Stimulated activated naive CD8-positive, alpha-beta T cell treated with anti-CD3 and anti-CD28 coated beads, Interleukin-15, Interleukin-2, amounts not matched to agents 100 U/mL and 50 U/mL, for 24 hours (primary cell): ENCODE measurements at regions not wholly inside any gene's neighbourhood (a gene's known extent, or its start where the extent isn't known, plus 50 kb on each side); places are given as distances from the start of the nearest gene placed in this dataset.

Experiments
- ATAC-seq: fragments of 150-1000 bp; cut with Tn5 transposase; one replicate; pipeline ENCODE4 v1.10.0; 2021
- DNase-seq: peaks from one replicate; pipeline ENCODE4 v3.0.0; 2021

DNA sequence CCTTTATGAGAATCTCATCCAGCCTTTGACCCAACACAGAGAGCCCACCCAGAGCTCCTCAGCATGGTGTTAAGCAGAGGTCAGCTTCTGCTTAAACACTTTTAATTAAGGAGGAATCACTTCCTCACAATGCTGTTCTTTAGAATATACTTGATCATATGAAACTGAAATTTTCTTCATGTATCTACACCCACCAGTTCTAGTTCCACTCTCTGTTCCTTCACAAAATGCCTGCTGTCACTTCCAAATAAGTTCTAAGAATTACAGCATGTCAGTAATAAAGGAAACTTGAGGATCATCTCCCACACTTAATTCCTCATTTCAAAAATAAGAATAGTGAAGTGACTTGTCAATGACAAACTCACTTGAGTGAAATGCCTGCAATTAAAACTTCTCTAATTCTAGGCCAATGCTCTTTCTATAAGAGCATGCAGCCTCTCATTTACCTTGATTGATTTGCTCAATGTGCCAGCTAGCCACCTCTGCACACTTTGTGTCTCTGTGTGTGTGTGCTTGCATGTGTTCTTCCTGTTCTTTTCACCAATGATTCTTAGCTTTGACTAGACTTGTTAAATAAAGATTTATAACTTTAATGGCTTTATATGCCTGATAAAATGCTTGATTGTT is 356.3 kb downstream of the PLPP3 start:
- no peak for ATAC-seq

DNA sequence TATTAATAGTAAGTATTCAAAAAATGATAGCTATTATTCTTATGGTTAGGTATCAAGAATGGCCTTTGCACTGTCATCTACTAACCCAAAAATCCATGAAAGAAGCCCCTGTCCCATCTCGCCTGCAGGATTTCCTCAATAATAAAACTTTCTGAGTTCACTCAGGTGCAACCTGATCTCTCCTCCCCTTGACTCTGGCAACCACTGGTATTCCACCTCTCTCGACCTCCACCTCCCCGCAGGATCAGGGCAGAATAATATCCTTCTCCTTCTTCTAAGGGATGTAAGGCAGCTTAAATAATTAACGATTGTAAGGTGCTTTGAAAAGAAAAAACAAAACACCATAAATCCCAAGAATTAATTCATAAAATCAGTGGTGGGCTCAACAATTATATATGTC is 359.3 kb downstream of the PLPP3 start:
- no peak for DNase-seq
- no peak for ATAC-seq

More for the DNA sequence above, 356.3 kb downstream of the PLPP3 start:
- DNase-seq, result no peak

DNA sequence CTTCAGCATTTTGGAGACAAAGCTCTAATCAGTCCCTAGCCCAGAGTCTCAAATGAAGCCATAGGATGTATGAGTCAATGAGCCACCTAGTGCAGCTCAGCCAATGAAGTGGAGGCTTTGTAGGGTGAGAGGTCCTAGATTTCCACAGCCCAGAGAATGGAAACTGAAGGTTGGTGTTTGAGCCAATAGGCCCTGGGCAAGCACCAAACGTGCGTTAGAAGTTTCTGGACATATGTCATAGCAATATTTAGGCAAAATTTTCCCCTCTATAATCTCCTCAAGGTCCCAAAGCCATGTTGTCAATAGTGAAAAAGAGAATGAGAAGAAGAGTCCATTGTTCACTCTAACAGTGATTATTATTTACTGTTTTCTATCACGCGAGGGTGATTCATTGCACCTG is 361.3 kb downstream of the PLPP3 start:
- DNase-seq, result no peak

DNA sequence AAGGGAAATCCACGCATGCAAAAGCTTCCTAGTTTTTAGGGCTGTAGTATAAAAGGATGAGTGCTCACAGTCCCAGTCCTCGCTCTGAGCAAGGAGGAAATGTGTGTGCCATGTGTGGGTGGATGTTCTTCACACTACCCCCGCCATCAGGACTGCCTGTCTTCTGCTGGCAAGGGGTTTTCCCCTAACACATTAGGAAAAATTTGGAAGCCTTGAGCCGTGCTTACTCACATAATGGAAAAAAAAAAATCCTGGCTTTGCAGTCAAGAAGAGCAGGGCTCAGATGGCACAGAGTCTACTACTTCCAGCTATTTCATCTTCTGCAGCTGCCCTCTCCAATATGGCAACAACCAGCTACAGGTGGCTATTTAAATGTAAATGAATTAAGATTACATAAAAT is 363.1 kb downstream of the PLPP3 start:
- DNase-seq (no peak), ATAC-seq (no peak)

More for the DNA sequence above, 361.3 kb downstream of the PLPP3 start:
- ATAC-seq, result no peak

DNA sequence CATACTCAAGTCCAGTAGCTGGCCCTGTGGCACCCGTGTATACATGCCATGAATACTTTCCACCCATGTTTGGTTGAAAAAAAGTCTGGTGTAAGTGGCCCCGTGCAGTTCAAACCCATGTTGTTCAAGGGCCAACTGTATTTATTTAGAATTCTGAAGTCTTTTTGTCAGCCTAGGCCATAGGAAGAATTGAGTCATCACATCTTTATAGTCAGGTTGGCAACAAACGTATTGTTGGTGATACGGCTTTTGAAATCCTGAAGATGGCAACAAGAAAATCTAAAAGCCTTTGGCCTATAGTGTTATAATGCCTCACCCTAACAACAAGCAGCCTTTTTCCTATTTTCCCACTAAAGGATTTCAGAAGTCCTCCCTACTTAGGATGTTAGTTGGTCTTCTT is 363.6 kb downstream of the PLPP3 start:
- no peak for ATAC-seq
- no peak for DNase-seq

- no peak for ATAC-seq
- no peak for DNase-seq
These were observed 364.3 kb downstream of the PLPP3 start for GRCh38 chr1:56215086-56215485.

DNA sequence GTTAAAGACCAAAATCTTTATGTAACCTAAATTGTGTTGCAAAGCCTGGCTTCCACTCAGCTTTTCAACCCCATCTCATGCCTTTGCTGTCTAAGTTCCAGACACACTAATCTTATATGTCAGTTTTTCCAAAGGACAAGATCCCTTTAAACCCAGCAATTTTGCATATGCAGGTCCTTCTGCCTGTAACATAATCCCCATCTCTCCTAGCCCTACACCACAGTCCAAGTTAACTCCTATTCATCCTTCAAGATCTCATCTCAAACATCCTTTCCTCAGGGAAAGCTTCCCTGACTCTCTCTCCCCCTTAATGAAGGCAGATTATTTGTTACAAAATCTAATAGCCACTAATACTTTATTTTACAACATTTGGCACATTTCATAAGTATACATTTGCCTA is 366.3 kb downstream of the PLPP3 start:
- DNase-seq (no peak), ATAC-seq (no peak)

DNA sequence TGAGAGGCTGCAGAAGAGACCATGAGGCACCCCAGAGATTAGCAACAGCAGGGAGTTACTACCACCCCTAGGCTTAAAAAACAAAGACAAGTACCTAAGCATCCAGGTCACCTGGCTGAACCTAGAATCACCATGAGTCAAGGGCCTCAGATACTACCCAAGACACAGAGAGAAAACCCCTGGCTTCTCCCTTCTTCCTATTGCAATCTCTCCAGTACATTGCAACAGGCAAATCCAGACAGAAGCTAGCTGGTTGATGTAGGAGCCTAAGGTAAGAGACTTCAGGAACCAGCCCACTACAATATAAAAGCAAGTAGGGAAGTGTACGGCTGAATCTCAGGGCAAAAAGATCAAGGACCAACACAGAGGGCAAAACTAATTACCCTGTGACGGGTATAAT is 367.2 kb downstream of the PLPP3 start:
- no peak for ATAC-seq
- DNase-seq, result no peak

- ATAC-seq (no peak), DNase-seq (no peak)
These were observed 373.0 kb downstream of the PLPP3 start for GRCh38 chr1:56206391-56206790.

GRCh38 chr1:56204206-56204605 is 375.2 kb downstream of the PLPP3 start:
- no peak for ATAC-seq
- no peak for DNase-seq

DNA sequence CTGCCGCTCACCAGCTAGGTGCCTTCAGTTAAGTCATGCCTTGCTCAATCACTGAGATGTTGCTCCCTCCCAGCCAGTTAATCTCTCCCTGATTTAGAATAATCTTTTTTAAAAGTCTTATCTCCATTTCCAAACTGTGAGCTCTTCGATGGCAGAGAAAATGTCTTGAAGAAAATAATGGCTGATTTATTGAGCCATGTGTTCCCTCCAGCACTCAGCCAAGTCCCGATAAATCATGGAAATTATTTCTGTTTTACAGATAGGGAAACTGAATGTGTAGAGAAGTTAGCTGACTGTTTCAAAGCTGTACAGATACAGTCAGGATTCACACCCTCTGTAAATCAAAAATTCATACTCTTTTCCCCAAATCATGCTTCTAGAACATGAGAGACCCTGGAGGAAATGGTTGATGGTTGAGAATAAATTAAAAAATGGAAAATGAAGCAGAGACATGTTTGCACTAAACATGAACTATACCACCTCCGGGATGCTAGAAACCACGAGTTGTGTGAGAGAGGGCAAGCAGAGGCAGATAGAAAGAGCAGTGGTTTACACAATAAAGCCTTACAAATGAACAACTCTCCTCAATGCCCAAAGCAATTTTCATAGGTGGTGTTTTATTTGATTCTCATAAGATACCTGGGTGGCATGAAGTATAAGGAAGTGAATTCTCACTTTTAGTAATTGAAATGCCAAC is 376.4 kb downstream of the PLPP3 start:
- no peak for DNase-seq
- no peak for ATAC-seq

DNA sequence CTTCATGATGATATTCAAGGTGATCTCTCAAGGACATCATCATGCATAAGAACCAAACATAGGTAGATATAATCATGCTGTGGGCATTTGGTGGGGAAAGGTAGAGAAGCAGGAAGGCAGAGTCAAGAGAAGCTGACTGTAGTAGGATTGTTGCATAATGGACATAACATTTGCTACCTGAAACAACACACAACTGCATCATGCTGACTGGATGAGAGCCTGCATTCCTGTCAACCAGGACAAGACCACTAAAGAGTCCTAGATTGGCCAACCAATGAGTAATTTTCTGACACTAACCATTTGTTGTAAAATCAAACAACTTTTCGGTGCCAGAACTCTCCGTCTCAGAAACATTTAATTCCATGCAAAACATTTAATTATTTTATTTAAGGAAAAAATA is 377.2 kb downstream of the PLPP3 start:
- ATAC-seq, result no peak
- no peak for DNase-seq

GRCh38 chr1:56200896-56201295 is 378.5 kb downstream of the PLPP3 start:
- no peak for DNase-seq
- no peak for ATAC-seq

DNA sequence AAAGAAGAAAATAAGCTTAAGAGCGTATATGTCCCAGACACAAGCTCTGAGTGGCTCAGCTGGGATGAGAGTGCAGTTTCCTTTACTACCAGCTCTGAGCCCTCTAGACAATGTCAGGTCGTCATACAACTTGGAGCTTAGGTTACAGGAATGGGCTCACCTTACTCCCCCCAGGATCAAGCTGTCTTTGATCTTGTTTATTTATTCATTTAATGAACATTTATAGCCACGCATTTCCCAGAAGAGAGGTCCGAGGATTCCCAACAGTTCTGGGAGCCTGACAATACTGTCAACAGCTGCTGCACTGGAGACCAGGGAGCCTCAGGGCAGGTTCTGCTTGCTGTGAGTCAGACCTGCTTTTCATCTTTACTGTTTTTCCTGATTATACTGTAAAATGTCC is 378.9 kb downstream of the PLPP3 start:
- ATAC-seq, result no peak

GRCh38 chr1:56199956-56200355 is 379.4 kb downstream of the PLPP3 start:
- DNase-seq, result no peak
- ATAC-seq, result no peak

More for the DNA sequence above, 378.9 kb downstream of the PLPP3 start:
- DNase-seq, result no peak

DNA sequence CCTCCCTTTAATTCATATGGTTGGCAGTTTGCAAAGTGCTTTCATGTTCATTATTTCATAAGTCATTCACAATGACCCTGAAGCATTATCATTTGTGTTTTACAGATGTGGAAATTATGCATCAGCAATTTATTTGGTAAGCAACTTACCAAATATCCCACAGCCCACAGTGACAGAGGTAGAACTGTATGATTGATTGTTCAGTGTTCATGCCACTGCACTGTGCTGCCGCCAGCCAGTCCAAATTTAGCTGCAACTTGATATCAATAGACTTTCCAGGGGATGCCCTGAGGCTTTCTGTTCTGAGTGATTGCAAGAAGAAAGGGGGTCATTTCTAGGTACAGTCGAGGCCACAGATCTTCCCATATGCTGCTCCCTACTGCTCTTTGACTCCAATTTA is 380.3 kb downstream of the PLPP3 start:
- no peak for DNase-seq
- ATAC-seq, result no peak

DNA sequence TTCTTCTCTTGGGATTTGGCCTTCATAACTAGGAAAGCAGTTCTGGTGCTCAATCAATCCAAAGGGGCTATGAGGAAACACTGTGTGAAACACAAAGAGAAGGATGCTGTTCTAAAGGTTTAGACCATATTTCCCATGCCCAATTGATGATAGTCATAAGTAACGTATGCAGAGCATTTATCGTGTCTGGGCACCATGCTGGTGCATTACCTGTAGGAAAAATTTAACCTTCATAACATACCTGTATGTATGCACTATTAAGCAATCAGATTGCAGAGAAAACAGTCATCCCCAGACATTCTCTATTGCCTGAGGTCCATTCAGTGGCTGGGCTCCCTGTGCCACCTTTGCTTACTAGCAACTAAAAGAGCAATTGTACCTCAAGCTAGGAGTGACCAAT is 381.4 kb downstream of the PLPP3 start:
- ATAC-seq (no peak), DNase-seq (no peak)

DNA sequence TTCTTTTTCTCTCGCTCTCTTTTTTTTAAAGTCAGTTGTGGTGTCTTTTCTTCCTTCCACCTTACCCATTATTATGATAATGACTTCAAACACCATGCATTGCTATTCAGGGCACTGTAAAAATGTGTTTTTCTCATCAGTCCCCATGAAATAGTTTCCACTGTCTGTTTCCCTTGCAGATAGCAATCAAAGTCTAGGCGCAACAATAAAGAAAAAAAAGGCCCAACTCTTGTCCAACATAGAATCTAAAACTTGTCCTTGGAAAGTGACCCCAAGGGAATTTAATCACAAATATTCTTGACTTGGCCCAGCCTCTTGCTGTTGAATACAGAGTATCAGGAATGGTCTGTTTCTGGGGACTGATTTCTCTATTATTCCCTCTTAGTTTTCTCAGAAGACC is 382.5 kb downstream of the PLPP3 start:
- no peak for DNase-seq
- ATAC-seq, result no peak

DNA sequence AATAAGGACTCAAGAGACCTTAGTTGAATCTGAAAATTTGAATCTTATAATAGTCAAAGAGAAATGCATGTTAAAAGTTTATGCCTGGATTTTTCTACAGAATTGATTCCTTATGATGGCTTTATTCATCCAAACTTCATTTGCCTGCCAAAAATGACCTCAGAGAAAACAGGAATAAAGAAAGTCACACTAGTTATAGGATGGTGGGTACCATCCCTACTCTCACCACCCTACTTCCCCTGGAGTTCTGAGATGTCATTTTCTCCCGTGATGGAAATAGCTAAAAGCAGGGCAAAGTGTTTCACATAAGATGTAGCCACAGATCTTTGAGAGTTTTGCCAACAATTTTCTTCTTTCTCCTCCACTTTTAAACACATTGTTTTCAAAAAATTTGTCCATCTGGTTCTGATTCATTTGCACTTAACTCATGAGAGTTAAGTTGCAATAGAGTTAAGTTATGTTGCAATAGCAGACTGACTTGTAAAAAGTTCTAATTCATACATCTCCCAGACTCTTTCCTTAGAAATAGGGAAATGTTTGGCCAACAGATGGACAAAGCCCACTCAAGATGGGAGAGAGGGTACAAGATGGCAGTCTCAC is 384.6 kb downstream of the PLPP3 start:
- no peak for DNase-seq
- no peak for ATAC-seq

GRCh38 chr1:56193656-56194055 is 385.7 kb downstream of the PLPP3 start:
- no peak for ATAC-seq
- DNase-seq, result no peak

GRCh38 chr1:56191369-56191768 is 388.0 kb downstream of the PLPP3 start:
- ATAC-seq (no peak), DNase-seq (no peak)

GRCh38 chr1:56190806-56191365 is 388.5 kb downstream of the PLPP3 start:
- DNase-seq (no peak), ATAC-seq (no peak)
